ENCODE measurements at regions not wholly inside any gene's neighbourhood (a gene's known extent, or its start where the extent isn't known, plus 50 kb on each side); places are given as distances from the start of the nearest gene placed in this dataset.

DNA sequence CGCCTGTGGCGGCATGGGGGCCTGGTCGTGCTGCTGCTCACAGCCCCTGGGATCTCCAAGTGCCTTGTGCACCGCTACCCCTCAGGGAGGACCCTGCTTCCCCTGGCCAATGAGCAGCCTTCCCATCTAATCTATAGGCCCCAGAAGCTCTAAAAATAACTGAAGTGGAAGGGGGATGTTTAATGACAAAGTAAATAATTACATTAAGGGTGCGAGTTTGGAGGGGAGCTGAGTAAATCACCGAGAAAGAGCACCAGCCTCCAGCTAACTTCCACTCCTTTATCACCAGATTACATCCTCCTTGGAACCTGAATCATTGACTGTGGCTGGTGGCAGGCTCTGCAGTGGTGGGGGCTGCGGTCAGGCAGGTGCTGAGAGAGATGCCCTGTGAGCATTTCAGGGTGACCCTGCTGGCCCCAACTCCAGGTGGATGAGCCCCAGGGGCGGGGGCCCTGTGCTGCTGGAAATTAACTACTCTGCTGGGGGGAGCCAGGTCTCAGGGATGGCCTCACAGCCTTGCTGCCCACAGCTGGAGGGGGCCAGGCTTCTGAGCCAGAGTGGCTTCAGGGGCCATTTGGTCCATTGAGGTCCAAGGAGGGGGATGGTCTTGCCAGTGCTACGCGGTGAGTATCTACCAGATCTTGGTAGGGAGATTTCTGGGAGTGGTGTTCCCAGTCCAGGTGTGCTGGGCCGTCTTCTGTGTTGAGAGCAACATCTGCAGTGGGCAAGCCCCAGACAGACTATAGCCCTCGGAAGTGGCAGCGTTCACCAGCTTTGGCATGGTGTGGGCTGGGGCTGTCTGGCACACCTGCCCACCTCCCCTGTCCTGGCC is 74.2 kb downstream of the GLI2 start:
- no peak for DNase-seq

DNA sequence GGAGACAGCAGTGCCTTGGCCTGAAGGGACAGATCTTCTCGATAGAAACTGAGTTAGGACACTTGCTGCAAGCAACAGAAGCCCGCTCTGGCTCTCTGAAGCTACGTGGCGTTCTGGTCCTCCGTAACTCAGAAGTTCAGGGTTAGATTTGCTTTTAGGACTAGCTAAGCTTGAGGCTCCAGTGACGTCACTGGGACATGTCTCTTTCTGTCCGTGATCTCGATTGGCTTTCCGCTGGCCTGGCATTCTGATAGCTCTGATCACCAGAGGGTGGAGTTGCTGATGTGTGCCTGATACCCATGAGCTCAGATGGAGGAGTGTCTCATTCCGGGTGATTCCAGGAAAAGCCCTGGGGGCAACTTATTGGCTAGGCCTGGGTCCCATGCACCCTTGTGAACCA is 75.0 kb downstream of the GLI2 start:
- no peak for DNase-seq

DNA sequence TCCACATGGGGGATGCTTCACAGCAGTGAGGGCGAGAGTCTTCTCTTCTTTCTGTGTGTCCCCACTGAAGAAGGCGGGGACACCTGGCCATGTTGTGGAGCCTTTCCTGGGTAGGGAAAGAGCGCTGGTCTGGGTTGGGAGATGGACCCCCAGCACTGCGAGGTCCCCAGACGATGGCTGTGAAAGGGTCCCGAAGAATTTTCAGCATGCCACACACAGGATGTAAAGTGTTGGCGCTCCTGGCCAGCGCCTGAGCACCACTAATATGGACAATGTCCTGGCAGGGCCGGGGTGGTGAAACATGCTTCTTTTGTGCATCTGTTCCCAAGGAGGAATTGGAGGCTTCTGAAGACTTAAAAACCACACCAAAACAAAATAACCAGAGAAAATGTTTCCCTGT is 77.2 kb downstream of the GLI2 start:
- no peak for DNase-seq

DNA sequence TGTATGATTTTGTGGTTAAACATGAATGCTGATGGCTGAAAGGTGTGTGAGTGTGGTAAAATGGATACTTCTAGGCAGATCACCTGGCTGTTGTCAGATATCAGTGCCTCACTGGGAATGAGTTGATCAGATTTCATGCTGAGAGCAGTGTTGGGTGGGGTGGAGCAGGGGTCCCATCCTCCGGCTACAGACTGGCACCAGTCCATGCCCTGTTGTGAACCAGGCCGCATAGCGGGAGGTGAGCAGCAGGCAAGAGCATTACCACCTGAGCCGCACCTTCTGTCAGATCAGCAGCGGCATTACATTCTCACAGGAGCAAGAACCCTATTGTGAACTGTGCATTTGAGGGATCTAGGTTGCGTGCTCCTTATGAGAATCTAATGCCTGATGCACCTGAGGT is 78.7 kb downstream of the GLI2 start:
- no peak for DNase-seq

DNA sequence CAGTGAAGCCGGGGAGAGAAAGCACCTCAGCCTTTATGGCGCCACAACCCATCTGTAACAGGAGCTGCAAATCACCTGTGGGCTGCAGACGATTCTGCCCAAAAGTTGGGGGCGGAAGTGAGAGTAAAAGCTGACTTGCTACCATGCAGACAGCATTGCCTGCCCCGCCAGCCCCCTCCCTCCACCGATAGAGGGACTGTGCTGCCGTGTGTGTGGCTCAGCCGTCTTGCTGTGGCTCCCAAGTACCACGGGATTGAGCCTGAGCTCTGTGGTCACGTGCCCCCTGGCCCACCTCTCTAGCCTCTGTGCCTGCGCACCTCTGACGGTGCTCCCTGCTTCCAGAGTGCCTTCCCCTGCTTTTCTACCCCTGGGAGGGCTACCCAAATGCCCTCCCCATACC is 79.6 kb downstream of the GLI2 start:
- DNase-seq = no peak

DNA sequence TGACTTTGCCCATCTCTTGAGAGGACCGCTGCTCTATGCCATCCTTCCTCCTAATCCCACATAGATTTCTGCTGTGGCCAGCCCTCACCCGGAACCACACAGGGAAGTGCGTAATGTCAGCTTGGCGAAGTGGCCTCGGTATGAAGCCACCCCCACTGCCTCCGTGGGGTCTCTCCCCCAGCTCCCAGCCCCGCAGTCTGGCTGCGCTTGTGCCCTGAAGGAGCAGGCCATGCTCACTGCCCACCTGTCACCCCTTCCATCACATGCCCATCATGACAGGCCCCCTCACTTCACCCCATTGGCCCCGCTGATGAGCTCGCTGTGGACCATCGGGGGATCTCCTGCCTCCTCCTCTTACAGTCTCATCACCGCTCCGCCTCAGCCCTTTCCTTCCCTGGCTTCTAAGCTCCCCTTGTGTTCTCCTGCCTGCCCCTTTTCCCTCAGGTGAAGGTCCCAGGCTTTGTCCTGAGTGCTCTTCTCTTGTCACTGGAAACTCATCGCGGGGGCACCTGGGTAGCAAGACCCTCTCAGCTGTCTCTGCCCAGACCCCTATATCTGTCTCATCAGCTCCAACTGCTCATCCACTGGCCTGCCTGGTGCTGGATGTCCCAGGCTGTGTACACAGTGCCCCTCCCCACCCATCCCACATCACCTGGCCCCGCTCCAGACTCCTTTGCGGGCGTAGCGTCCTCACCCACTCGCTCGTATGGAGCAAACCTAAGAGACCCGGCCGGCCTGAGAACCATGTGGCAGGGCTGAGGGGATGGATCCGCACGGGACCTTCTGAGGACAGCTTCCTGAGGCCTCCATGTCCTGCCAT is 81.7 kb downstream of the GLI2 start:
- no peak for DNase-seq

DNA sequence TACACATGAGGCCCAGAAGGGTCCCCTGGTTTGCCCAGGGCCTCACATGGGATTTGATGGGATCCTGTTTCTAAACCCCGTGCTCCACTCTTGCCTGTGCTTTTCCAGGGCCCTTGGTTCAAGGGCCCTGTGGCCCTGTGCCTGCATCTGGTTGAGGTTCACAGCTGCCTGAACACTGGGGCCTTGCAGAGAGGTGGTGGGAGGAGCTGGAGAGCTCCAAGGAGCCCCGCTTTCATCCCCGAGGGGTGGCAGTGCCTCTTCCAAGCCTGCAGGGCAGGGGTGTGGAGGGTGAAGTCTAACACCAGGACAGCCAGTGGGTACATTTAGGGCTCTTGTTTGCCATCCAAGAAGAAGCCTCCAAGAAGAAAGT is 82.3 kb downstream of the GLI2 start:
- DNase-seq = no peak

DNA sequence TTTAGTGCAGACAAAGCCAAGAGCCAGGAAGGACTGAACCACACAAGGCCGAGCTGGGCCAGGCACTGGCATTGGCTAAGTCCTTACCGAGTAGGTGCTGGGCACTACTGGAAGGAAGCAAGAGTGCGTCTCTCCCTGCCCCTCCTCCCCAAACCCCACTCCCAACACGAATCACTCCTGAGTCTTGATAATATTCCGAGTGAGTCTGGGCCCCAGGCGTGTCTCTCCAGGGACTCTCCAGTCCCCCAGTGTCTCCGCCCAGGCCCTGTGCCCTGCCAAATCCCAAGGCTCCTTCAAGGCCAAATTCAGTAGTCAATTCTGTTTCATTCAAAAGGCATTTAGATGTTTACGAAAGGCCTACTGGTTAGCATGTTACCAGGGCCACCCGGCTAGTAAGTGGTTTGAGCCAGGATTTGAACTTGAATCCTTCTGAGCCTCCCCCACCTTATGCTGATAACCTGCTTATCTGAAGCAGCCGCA is 82.8 kb downstream of the GLI2 start:
- DNase-seq = no peak

DNA sequence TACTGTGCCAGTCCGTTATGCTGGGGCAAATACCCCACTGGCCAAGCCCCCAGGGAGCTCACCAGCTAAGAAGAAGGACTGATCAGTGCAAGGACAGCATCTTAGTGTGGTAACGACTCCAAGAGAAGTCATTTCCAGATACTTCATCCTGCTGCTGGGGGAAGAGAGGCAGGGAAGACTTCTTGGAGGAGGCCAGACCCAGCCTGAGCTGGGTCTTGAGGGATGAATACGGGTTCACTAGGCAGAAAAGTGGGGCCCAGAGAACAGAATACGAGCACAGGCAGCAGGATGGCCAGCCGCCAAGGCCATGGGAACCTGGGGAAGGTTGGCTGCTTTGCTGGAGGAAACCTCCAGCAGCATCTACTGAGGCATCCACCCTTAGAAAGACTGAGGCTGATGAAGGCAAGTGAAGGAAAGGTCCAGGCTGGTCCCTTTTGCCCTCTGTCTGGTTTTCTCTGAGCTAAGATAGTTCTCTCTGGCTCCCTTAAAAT is 84.1 kb downstream of the GLI2 start:
- DNase-seq = no peak

DNA sequence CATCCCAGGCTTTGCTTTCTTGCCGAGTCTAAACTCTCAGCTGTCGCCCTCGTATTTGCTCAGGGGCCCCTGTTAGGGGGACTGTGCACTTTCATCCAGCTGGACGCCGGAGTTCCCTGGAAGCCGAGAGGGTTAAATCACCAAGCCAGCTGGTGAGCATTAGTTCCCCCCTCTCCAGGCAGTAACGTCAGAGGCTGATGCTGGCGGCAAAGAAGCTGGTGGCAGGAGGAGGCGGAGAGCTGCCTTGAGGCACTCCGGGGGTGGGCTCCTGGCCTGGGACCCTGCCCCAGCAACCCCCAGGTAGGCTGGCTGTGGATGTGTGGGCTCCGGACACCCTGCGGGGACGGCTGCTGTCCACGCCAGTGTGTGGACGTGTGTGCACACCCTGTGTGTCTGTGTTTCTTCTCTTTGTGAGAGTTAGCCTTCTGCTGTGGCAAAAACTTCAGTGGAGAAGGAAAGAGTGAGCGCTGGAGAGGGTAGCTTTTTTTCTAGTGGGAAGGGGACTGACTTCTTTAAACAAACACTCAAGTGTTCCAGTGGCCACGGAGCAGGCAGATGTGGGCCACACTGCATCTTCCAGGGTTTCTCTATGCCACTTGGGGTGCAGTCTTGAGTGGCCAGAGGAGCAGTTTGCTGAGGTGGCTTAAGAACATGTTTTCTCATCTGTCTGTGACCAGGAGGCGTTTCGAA is 84.7 kb downstream of the GLI2 start:
- DNase-seq = no peak

DNA sequence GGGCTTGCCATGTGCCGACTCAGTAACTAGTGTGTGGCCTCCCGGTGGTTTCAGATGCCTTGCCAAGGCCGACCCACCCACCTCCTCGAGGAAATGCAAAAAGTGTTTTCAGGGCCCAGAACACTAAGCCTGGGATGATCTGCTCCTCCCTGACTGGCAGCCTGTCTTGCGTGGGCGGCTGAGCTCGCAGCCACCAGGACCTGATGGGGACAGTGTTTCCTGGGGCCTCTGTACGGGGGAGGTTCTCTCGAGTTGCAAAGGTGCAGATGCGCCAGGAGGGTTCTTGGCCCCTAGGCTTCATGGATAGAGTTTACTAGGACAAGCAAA is 85.2 kb downstream of the GLI2 start:
- DNase-seq = no peak

DNA sequence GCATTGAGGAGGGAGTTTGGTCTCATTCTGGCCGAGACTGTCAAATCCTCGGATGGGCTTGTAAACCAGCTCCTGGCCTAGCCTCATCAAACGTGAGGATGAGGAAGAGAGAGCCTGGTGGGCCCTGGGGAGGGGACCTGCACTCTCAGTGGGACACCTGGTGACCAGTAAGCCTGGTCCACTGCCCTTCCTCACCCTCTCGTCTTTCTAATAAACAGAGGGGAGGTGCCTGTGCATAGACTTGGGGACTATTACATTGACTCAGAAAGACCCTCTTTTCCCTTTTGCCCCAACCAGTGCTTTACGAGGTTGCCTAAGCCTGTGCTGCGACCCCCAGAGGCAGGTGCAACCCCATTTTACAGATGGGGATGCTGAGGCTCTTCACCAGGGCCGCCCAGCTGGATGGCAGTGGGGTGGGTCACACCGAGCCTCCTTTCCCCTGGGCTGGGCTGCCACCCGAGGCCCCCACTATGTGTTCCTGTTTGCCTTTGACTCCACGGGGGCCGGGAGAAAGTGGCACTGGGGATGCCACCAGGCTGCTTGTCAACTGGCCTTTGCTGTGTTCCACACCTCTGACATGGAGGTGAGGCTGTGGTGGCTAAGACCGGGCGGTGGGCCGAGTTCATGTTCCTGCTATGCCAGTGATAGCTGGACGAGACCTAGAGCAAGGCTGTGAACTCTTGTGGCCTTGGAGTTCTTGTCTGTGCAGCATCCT is 85.9 kb downstream of the GLI2 start:
- no peak for DNase-seq

DNA sequence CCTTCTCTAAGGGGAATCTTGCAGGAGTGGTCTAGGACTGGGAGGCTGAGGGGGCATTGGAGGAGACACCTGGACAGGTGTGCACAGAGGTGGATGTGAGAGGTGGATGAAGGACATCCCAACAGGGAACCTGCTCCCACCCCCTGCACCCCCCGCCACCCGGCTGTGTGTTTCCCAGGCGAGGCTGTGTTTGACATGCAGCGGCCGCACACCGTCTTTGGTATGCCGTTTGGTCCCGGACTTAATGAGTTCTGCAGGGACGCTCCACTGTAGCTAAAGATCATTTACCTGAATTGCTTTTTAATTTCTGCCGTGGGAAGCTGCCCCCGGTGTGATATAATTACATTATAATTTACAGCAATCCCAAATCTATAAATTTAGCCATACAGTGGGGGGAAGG is 87.3 kb downstream of the GLI2 start:
- no peak for DNase-seq

DNA sequence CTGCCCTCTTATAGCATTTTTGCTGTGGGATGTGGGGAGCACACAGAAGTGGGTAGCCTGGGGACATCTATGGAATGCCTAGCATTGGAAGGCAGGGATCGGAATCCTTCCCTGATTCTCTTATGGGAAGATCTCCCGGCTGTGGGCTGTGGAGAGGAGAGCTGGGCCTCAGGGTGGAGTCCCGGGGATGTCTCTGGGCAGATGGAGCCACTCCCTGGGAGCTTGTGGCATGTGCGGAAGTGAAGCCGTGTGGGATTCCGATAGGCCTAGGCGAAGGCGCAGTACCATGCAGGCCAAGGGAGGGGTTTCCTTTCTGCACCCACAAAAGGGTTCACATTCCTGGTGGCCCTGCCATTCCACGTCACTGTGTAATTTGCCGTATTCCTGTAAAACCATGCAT is 87.9 kb downstream of the GLI2 start:
- no peak for DNase-seq

DNA sequence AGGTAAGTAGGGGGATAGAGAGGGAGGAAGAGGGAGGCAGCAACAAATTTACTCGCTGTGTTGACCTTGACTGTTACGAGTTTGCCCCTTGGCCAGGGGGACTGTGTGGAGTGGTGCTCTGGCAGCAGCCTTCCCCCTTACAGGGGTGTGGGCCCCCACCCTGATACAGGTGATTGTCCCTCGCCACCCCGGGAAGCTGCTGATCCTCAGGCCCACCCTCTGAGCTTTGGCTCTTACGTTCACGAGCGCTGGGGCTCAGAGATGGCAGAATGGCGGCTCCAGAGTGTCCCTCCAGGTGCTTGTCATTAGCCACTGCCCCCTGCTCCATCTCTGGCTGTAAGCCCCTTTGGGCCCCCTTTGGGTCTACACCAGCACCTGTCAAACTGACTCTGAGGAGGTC is 88.6 kb downstream of the GLI2 start:
- DNase-seq = no peak

DNA sequence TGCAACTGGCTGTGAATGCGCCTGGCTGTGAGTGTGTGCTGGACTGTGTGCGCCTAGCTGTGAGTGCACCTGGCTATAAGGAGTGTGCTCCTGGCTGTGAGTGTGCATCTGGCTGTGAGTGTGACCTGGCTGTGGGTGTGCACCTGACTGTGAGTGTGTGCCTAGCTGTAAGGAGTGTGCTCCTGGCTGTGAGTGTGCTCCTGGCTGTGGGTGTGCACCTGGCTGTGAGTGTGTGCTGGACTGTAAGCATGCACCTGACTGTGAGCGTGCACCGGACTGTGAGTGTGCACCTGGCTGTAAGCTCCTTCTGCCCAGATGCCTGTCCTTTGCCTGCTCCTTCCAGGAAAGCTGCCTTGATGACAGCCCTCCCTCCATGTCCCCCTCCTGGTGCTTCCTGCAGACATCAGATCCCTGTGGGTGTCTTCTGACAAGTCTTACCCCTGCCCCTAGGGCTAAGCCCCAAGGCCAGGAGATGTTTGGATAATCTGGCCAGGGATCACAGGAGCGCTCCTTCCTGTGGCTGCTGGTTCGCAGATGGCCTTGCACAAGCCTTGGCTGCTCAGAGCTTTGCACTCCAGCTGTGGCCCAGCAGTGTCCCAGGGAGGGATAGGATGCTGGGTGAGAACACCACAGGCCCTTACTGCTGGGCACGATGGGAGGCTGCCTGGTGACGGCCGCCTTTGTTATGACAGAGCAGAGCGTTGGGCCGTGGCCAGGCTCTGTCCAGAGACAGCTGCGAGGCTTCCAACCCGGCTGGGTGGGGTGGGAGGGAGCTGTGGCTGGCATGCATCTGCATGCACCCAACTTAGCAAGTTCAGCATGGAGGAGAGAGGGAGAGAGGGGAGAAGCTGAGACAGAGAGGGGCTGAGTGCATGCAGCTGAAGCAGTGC is 89.9 kb downstream of the GLI2 start:
- DNase-seq = no peak

DNA sequence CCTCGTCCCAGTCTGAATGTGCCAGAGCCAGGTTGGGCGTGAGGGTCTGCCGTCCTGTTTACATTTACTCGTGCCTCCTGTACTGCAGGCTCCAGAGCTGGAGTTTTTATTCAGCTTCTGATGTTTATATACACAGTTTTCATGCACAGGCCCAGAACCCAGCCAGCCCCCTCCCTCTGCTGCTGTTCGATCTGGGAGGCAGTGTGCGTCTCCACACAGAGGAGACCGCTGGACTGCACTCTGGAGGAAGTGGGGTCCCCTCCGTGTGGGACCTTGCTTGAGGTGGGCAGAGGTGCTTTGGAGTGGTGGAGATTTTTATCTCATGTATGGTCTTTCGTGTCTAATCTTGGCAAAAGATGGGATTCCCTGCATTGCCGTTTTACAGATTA is 90.6 kb downstream of the GLI2 start:
- no peak for DNase-seq

DNA sequence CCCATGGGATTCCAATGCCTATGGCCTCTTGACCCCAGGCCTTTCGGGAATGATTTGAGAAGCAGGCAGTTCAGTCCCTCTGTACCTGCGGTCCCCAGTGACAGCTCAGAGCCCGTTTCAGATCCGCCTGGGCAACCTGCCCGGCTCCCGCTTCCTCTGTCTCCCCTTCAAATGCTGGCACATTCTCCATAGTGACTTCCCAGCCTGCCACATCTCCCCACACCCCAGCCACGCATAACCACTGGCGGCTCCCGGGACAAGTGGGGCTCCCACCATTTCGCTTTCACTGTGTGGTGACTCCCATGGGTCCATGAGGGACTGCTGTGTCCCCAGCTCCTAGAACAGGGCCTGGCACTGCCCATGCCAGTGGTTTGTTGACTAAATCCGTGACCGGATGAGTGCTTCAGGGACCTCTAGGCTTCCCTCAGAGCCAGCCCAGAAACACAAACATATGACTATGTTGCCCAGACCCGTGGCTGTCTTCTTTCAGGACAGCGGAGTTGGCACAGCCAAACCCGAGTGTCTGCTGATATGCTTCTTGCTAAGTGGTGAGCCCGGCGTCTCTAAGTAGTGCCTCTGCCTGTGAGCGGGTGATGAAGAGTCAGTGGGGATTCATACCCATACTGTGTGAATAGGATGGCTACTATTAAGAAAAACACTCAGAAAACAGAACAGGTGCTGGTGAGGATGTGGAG is 91.2 kb downstream of the GLI2 start:
- DNase-seq = no peak

DNA sequence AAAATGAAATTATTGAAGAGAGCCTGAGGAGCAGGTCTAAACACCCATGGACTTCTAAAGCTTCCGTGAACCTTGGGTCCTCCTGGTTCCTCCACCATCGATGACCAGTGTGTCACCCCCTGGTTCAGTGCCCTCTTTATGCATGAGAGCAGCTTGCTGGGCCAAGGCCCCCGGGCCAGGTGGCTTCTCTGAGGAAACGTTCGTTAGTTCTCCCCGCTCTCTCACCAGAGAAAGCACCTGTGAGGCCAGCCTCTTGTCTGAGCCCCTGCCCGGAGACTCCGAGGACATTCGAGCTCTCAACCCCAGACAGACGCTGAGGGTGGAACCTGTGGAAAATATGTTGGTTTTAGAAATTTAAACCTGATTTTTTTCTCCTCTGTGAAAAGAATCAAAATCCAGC is 92.4 kb downstream of the GLI2 start:
- DNase-seq = no peak

DNA sequence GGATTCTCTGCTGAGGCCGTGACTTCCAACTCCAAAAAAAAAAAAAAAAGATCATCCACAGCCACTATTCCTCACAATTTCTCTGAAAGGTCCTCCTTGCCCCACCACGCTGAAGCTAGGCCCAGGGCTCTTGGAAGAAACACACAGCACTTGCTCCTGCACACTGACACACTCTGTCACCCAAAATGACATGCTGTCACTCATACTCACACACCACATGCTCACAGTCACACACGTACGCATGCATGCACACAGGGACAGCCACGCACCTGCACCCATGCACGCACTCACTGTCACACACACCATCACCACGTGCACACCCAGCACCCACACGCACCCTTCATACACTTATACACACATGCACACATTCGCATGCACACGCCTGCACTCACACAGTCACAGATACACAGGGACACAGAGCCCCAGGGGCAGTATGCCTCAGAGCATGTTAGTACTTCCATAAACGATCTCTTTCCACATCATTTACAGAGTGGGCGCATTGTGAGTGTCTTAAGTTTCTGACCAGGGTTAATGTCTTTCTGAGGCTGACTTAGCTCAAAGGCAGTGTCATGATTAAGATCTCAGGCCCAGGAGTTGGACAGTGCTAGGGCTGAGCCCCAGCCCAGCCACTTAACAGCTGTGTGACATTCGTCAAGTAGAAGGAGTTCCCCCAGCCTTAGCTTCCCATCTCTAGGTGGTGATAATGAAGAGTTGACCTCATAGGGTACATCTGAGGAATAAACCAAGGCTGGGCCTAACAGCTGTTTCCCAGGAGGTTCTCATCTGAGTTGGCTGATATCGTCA is 93.4 kb downstream of the GLI2 start:
- DNase-seq = no peak

DNA sequence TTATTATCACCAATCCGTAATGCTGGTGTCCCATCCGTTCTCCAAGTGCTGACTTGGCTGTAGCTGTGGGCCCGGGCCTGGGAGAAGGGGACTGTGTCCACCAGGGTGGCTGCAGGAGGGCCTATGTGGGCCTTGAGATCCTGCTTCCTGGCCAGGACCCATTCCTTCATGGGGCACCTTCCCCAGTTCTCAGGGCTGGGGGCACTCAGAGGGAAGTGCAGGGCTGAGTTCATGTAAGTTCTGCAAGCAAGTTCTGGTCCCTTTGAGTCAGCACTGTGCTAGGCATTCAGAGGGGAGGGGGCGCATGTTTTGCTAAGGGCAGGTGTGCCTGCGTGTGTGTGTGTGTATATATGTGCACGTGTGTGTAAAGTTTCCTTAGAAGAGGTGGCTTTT is 94.0 kb downstream of the GLI2 start:
- no peak for DNase-seq

Data from CD4-positive, alpha-beta T cell treated with Interleukin-4 for 1 hour (primary cell).